HUES48 (cell line): ENCODE measurements at regions not wholly inside any gene's neighbourhood (a gene's known extent, or its start where the extent isn't known, plus 50 kb on each side); places are given as distances from the start of the nearest gene placed in this dataset.

Experiments used
- H3K27ac ChIP-seq: one replicate; pipeline ENCODE4 v1.7.0; 2013; ENCODE audit warnings: low read depth, low read length, inconsistent platforms
- H3K27me3 ChIP-seq: 2 replicates; pipeline ENCODE4 v1.6.1; 2013; ENCODE audit warnings: mild to moderate bottlenecking, low read length; ENCODE audit not compliant: control insufficient read depth, insufficient read depth
- H3K36me3 ChIP-seq: 2 replicates; pipeline ENCODE4 v1.6.1; 2013; ENCODE audit warnings: low read length; ENCODE audit not compliant: control insufficient read depth, insufficient read depth
- H3K4me1 ChIP-seq: 2 replicates; pipeline ENCODE4 v1.6.1; 2013; ENCODE audit warnings: mild to moderate bottlenecking, low read length; ENCODE audit not compliant: control insufficient read depth, insufficient read depth
- H3K4me3 ChIP-seq: 2 replicates; pipeline ENCODE4 v1.5.1; 2013; ENCODE audit warnings: mild to moderate bottlenecking, low read depth, low read length
- H3K9ac ChIP-seq: 2 replicates; pipeline ENCODE4 v1.6.1; 2013; ENCODE audit warnings: mild to moderate bottlenecking, low read depth, low read length, moderate library complexity
- H3K9me3 ChIP-seq: 2 replicates; pipeline ENCODE4 v1.6.1; 2013; ENCODE audit warnings: low read length; ENCODE audit not compliant: control insufficient read depth, insufficient read depth

GRCh38 chr16:85360323-85361277 is 248.3 kb upstream of the CIBAR2 start:
- no peak overlapping the region for H3K9ac ChIP-seq
- H3K36me3 ChIP-seq = no peaks in the 10 kb centered on the region
- no peaks in the 10 kb centered on the region for H3K9me3 ChIP-seq
- H3K27me3 ChIP-seq = peaks cover 3% of the 10 kb centered on the region; the same call in 1 of the 2 replicates
- no peak overlapping the region for H3K4me3 ChIP-seq
- H3K4me1 ChIP-seq = peaks cover 5% of the 10 kb centered on the region; the same call in 1 of the 2 replicates
- no peak overlapping the region for H3K27ac ChIP-seq

- Histone ChIP-seq H3K9ac (no peak overlapping the region), H3K4me3 (no peak overlapping the region), H3K27ac (no peak overlapping the region), H3K27me3 (peaks cover 7% of the 10 kb centered on the region), H3K36me3 (no peaks in the 10 kb centered on the region), H3K9me3 (no peaks in the 10 kb centered on the region), H3K4me1 (peaks cover 14% of the 10 kb centered on the region)
Measured at GRCh38 chr16:85361441-85362118, 249.3 kb upstream of the CIBAR2 start.

GRCh38 chr16:85362443-85362842 is 250.2 kb upstream of the CIBAR2 start:
- no peaks in the 10 kb centered on the region for H3K36me3 ChIP-seq
- H3K9ac ChIP-seq = no peak overlapping the region
- no peaks in the 10 kb centered on the region for H3K9me3 ChIP-seq
- peaks cover 16% of the 10 kb centered on the region for H3K4me1 ChIP-seq
- no peak overlapping the region for H3K4me3 ChIP-seq
- peaks cover 7% of the 10 kb centered on the region for H3K27me3 ChIP-seq
- no peak overlapping the region for H3K27ac ChIP-seq

DNA sequence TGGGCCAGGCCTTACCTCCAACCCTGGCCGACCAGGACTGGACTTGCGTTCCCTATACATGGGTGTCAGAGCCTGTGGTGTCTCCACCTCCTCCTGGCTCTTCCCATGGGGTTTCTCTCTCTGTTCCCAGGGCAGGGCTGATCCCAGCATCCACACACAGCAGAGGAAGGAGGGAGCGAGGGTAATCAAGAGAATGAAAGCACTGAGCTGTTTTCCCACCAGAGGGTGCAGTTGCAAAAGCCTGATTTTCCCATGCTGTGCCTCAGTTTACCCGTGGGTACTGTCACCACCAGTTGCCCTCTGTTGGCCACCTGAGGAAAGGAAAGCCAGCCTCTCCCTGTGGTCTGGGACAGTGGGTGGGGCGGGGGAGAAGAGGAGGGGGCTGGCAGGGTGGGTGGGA is 249.7 kb upstream of the GSE1 start:
- Histone ChIP-seq H3K27me3 (peaks cover 7% of the 10 kb centered on the region), H3K9me3 (no peaks in the 10 kb centered on the region), H3K9ac (no peak overlapping the region), H3K4me1 (peaks cover 16% of the 10 kb centered on the region), H3K4me3 (no peak overlapping the region), H3K27ac (no peak overlapping the region), H3K36me3 (no peaks in the 10 kb centered on the region)

DNA sequence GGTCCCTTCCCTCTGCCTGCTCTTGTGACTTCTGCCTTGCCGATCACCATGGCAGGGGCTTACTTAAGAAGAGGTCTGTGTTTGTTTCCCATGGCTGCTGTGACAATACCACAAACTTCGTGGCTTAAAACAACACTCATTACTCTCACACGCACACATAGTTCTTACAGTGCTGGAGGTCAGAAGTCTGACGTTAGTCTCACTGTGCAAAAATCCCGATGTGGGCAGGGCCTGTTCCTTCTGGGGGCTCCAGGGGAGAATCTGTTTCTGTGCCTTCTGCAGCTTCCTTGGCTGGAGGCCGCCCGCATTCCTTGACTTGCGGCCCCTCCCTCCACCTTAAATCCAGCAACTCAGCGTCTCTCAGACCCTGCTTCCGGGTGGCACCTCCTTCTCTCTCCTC is 249.2 kb upstream of the GSE1 start:
- H3K27me3 ChIP-seq = peaks cover 7% of the 10 kb centered on the region
- peaks cover 16% of the 10 kb centered on the region for H3K4me1 ChIP-seq
- no peak overlapping the region for H3K9ac ChIP-seq
- no peaks in the 10 kb centered on the region for H3K36me3 ChIP-seq
- no peak overlapping the region for H3K4me3 ChIP-seq
- no peaks in the 10 kb centered on the region for H3K9me3 ChIP-seq
- no peak overlapping the region for H3K27ac ChIP-seq

- no peaks in the 10 kb centered on the region for H3K9me3 ChIP-seq
- peaks cover 7% of the 10 kb centered on the region for H3K27me3 ChIP-seq
- H3K27ac ChIP-seq = no peak overlapping the region
- no peak overlapping the region for H3K9ac ChIP-seq
- H3K36me3 ChIP-seq = no peaks in the 10 kb centered on the region
- H3K4me1 ChIP-seq = peaks cover 16% of the 10 kb centered on the region
- H3K4me3 ChIP-seq = no peak overlapping the region
Measured at GRCh38 chr16:85364323-85365040, 248.6 kb upstream of the GSE1 start.

DNA sequence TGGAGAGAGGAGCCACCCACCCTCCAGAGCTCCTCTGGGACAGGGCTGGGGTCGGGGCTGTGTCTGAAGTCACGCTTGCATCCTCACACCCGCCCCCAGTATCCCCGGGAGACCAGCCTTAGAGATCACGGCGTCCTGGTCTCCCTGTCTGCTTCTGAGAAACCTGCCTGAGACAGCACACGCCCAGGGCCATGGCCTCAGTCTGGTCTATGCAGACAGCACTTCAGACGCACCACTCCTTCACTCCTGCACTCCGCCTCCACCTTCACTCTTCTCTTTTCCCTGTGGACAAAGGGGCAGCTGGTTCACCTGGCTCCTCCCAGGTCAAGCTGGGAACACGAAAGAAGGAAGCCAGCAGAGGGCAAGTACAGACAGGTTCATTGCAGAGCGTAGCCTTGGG is 248.0 kb upstream of the GSE1 start:
- Histone ChIP-seq H3K36me3 (no peaks in the 10 kb centered on the region), H3K27ac (no peak overlapping the region), H3K9me3 (no peaks in the 10 kb centered on the region), H3K4me3 (no peak overlapping the region), H3K27me3 (peaks cover 7% of the 10 kb centered on the region), H3K4me1 (peaks cover 16% of the 10 kb centered on the region), H3K9ac (no peak overlapping the region)

GRCh38 chr16:85366031-85366763 is 246.9 kb upstream of the GSE1 start:
- Histone ChIP-seq H3K4me1 (peaks cover 16% of the 10 kb centered on the region), H3K36me3 (no peaks in the 10 kb centered on the region), H3K4me3 (no peak overlapping the region), H3K27ac (no peak overlapping the region), H3K9ac (peak overlapping the region; percentile 31; the same call in 1 of the 2 replicates), H3K9me3 (no peaks in the 10 kb centered on the region), H3K27me3 (peaks cover 7% of the 10 kb centered on the region)

GRCh38 chr16:85367485-85367884 is 245.6 kb upstream of the GSE1 start:
- Histone ChIP-seq H3K36me3 (no peaks in the 10 kb centered on the region), H3K4me1 (peaks cover 16% of the 10 kb centered on the region), H3K4me3 (no peak overlapping the region), H3K27ac (no peak overlapping the region), H3K9ac (no peak overlapping the region), H3K27me3 (peaks cover 7% of the 10 kb centered on the region), H3K9me3 (no peaks in the 10 kb centered on the region)

GRCh38 chr16:85369060-85369459 is 244.1 kb upstream of the GSE1 start:
- H3K4me3 ChIP-seq = no peak overlapping the region
- H3K36me3 ChIP-seq = no peaks in the 10 kb centered on the region
- H3K9me3 ChIP-seq = no peaks in the 10 kb centered on the region
- no peak overlapping the region for H3K9ac ChIP-seq
- peaks cover 7% of the 10 kb centered on the region for H3K27me3 ChIP-seq
- H3K4me1 ChIP-seq = peaks cover 16% of the 10 kb centered on the region
- H3K27ac ChIP-seq = no peak overlapping the region
